ENCODE measurements at regions not wholly inside any gene's neighbourhood (a gene's known extent, or its start where the extent isn't known, plus 50 kb on each side); places are given as distances from the start of the nearest gene placed in this dataset.

GRCh38 chr12:42020226-42020625 lies 124.4 kb downstream of the GXYLT1 start:
- ATAC-seq (no peak), DNase-seq (ENCODE audit: low read depth, low spot score) (no peak), FAIRE-seq (no peak)
- no peak overlapping the region for H3K27ac ChIP-seq (ENCODE audit: control insufficient read depth, insufficient read depth)
- H2AFZ ChIP-seq (ENCODE audit: control insufficient read depth, low read depth, low read length), result no peak overlapping the region
- H3K4me3 ChIP-seq, result no peak overlapping the region
- no peaks in the 10 kb centered on the region for H3K9me3 ChIP-seq (replicated peaks; ENCODE audit: control insufficient read depth, insufficient read depth, low read length)
- H3K79me2 ChIP-seq (ENCODE audit: control insufficient read depth, insufficient read depth, low read length), result no peaks in the 10 kb centered on the region
- CTCF ChIA-PET, result interaction anchor here (0.6 to 6.9 kb wide), 2 partner anchors 18 to 742 kb away, joined by 3 to 98 read pairs; no protein-coding TSS in a partner anchor
- peaks cover 7% of the 10 kb centered on the region for H3K4me1 ChIP-seq (ENCODE audit: control insufficient read depth, insufficient read depth, low read length)
- intact Hi-C loops (cut with micrococcal nuclease; ENCODE audit: unreplicated experiment) (loop anchor here (10.0 kb wide), 3 partner anchors 315 to 505 kb away; no protein-coding TSS in a partner anchor), in situ Hi-C loops (cut with MboI) (loop anchor here (5.0 kb wide), 2 partner anchors 748 to 1073 kb away; no protein-coding TSS in a partner anchor)
- H3K27me3 ChIP-seq (replicated peaks in 1 of 2; ENCODE audit: control insufficient read depth in 2 of 2, insufficient read depth in 2 of 2, low read length in 1 of 2), result no peaks in the 10 kb centered on the region
- POLR2A ChIA-PET, result no interaction called here
- no peak overlapping the region for H3K4me2 ChIP-seq (ENCODE audit: control insufficient read depth, insufficient read depth)
- SMC1A ChIA-PET (ENCODE audit: uncharacterized antibody, unreplicated experiment), result interaction anchor here (1.4 kb wide), 1 partner anchor 743 kb away, joined by 3 read pairs; no protein-coding TSS in a partner anchor
- RAD21 ChIA-PET (ENCODE audit: unreplicated experiment), result no interaction called here
- BruUV-seq (replicated peaks), result no TSS peak
- no peaks in the 10 kb centered on the region for H3K36me3 ChIP-seq (ENCODE audit: control insufficient read depth in 2 of 2, insufficient read depth in 2 of 2, low read length in 1 of 2)
- WGBS (ENCODE audit: insufficient coverage, insufficient replicate concordance, low lambda C conversion rate, missing lambda C conversion rate), result 45% methylated on average over 4 of the region's 4 CpGs
- no peaks in the 10 kb centered on the region for H4K20me1 ChIP-seq (ENCODE audit: control insufficient read depth, insufficient read depth)
- H3K9ac ChIP-seq (ENCODE audit: control insufficient read depth, insufficient read depth, low read length), result no peak overlapping the region
- no peak for TF ChIP-seq MTA2 (IDR thresholded peaks at IDR 0.05; ENCODE audit: low read depth)
- no peak for TF ChIP-seq SP1 (IDR thresholded peaks at IDR 0.05; ENCODE audit: low read depth, low read length)
- no peak for TF ChIP-seq CBX5 (IDR thresholded peaks at IDR 0.05; ENCODE audit: low read depth)
- TF ChIP-seq RELB (IDR thresholded peaks at IDR 0.05; ENCODE audit: low read depth), result no peak
- TF ChIP-seq, protein P1, sequence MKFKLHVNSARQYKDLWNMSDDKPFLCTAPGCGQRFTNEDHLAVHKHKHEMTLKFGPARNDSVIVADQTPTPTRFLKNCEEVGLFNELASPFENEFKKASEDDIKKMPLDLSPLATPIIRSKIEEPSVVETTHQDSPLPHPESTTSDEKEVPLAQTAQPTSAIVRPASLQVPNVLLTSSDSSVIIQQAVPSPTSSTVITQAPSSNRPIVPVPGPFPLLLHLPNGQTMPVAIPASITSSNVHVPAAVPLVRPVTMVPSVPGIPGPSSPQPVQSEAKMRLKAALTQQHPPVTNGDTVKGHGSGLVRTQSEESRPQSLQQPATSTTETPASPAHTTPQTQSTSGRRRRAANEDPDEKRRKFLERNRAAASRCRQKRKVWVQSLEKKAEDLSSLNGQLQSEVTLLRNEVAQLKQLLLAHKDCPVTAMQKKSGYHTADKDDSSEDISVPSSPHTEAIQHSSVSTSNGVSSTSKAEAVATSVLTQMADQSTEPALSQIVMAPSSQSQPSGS (IDR thresholded peaks at IDR 0.05; ENCODE audit: low read length), result no peak
- no peak for TF ChIP-seq FOS (IDR thresholded peaks at IDR 0.05; ENCODE audit: borderline replicate concordance, extremely low read depth, insufficient read length)
- TF ChIP-seq, protein P2, sequence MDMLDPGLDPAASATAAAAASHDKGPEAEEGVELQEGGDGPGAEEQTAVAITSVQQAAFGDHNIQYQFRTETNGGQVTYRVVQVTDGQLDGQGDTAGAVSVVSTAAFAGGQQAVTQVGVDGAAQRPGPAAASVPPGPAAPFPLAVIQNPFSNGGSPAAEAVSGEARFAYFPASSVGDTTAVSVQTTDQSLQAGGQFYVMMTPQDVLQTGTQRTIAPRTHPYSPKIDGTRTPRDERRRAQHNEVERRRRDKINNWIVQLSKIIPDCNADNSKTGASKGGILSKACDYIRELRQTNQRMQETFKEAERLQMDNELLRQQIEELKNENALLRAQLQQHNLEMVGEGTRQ (IDR thresholded peaks at IDR 0.05; ENCODE audit: borderline replicate concordance, low read depth, low read length), result no peak
- TF ChIP-seq ZBTB11 (CRISPR knock-in tag; IDR thresholded peaks at IDR 0.05), result no peak
- no peak for TF ChIP-seq SMC3 (IDR thresholded peaks at IDR 0.05; ENCODE audit: borderline replicate concordance, low read length)
- TF ChIP-seq, protein P3, sequence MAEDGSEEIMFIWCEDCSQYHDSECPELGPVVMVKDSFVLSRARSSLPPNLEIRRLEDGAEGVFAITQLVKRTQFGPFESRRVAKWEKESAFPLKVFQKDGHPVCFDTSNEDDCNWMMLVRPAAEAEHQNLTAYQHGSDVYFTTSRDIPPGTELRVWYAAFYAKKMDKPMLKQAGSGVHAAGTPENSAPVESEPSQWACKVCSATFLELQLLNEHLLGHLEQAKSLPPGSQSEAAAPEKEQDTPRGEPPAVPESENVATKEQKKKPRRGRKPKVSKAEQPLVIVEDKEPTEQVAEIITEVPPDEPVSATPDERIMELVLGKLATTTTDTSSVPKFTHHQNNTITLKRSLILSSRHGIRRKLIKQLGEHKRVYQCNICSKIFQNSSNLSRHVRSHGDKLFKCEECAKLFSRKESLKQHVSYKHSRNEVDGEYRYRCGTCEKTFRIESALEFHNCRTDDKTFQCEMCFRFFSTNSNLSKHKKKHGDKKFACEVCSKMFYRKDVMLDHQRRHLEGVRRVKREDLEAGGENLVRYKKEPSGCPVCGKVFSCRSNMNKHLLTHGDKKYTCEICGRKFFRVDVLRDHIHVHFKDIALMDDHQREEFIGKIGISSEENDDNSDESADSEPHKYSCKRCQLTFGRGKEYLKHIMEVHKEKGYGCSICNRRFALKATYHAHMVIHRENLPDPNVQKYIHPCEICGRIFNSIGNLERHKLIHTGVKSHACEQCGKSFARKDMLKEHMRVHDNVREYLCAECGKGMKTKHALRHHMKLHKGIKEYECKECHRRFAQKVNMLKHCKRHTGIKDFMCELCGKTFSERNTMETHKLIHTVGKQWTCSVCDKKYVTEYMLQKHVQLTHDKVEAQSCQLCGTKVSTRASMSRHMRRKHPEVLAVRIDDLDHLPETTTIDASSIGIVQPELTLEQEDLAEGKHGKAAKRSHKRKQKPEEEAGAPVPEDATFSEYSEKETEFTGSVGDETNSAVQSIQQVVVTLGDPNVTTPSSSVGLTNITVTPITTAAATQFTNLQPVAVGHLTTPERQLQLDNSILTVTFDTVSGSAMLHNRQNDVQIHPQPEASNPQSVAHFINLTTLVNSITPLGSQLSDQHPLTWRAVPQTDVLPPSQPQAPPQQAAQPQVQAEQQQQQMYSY (CRISPR knock-in tag; IDR thresholded peaks at IDR 0.05), result no peak
- no peak for TF ChIP-seq SRF (IDR thresholded peaks at IDR 0.05; ENCODE audit: low read depth in 2 of 2, low read length in 2 of 2)
- no peak for TF ChIP-seq IRF4 (IDR thresholded peaks at IDR 0.05; ENCODE audit: low read depth, low read length)
- no peak for TF ChIP-seq POLR2AphosphoS5 (IDR thresholded peaks at IDR 0.05; ENCODE audit: low read length)
- TF ChIP-seq RAD51 (IDR thresholded peaks at IDR 0.05), result no peak

Data from GM12878 (cell line).